ENCODE measurements at regions not wholly inside any gene's neighbourhood (a gene's known extent, or its start where the extent isn't known, plus 50 kb on each side); places are given as distances from the start of the nearest gene placed in this dataset.
A peak's percentile ranks its signal among the peaks of the same experiment; 100 is the strongest.

- DNase-seq: no peak
These were observed 94.2 kb upstream of the FSHR start for GRCh38 chr2:49248506-49248905.

- no peak for DNase-seq
These were observed 87.7 kb upstream of the FSHR start for GRCh38 chr2:49241991-49242390.

GRCh38 chr2:49241501-49241900 is 87.2 kb upstream of the FSHR start:
- no peak for DNase-seq

GRCh38 chr2:49240608-49241007 is 86.3 kb upstream of the FSHR start:
- no peak for DNase-seq

GRCh38 chr2:49238604-49238960 is 84.3 kb upstream of the FSHR start:
- DNase-seq: no peak

- DNase-seq: no peak
These were observed 83.7 kb upstream of the FSHR start for GRCh38 chr2:49237867-49238603.

- DNase-seq: no peak
These were observed 82.0 kb upstream of the FSHR start for GRCh38 chr2:49236316-49236715.

- DNase-seq: no peak
These were observed 72.0 kb upstream of the FSHR start for GRCh38 chr2:49226360-49226759.

GRCh38 chr2:49225126-49225525 is 70.8 kb upstream of the FSHR start:
- DNase-seq: peak; percentile 2

- peak; percentile 6 for DNase-seq
These were observed 70.2 kb upstream of the FSHR start for GRCh38 chr2:49224426-49225010.

- DNase-seq: no peak
These were observed 68.7 kb upstream of the FSHR start for GRCh38 chr2:49222975-49223528.

- DNase-seq: no peak
These were observed 65.4 kb upstream of the FSHR start for GRCh38 chr2:49219741-49220140.

- no peak for DNase-seq
These were observed 55.9 kb upstream of the FSHR start for GRCh38 chr2:49210191-49210590.

- DNase-seq: no peak
These were observed 52.9 kb upstream of the FSHR start for GRCh38 chr2:49207204-49207603.

Data from NCI-H2029 (cell line).